MG63 (cell line): ENCODE measurements at regions not wholly inside any gene's neighbourhood (a gene's known extent, or its start where the extent isn't known, plus 50 kb on each side); places are given as distances from the start of the nearest gene placed in this dataset.

Experiments
- DNase-seq: peaks from one replicate; pipeline ENCODE4 v3.0.0-alpha.2; 2020
- H3K27me3 ChIP-seq: fragments of 250-450 bp; sonication (Bioruptor Pico); 2 replicates; pipeline ENCODE4 v1.5.1; 2020; ENCODE audit warnings: mild to moderate bottlenecking, moderate library complexity
- H3K36me3 ChIP-seq: fragments of 250-450 bp; sonication (Bioruptor Pico); 2 replicates; pipeline ENCODE4 v1.5.1; 2020; ENCODE audit warnings: mild to moderate bottlenecking, moderate library complexity
- H3K4me3 ChIP-seq: fragments of 250-450 bp; sonication (Bioruptor Pico); 2 replicates; pipeline ENCODE4 v1.5.1; 2020; ENCODE audit warnings: mild to moderate bottlenecking, moderate library complexity
- H3K9me3 ChIP-seq: fragments of 250-450 bp; sonication (Bioruptor Pico); 2 replicates; pipeline ENCODE4 v1.5.1; 2020; ENCODE audit warnings: mild to moderate bottlenecking, moderate library complexity

DNA sequence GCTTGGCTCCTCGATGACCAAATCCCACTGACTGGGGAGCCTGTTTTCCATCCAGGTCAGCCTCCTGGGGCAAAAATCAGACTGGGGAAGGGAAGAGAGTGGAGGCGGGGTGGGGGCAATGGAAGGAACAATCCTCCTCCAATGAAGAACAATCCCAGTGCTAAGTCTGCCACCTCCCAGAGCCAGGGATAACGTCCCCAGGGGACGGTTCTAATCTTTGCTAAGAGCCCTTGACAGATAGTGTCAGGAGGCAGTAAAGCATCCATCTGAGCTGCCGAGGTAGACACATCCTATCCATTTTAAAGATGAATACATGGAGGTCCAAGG, 298.5 kb upstream of the MSX2 start:
- H3K36me3 ChIP-seq = no peaks in the 10 kb centered on the region
- DNase-seq = no peak
- no peaks in the 10 kb centered on the region for H3K9me3 ChIP-seq
- no peaks in the 10 kb centered on the region for H3K27me3 ChIP-seq
- no peak overlapping the region for H3K4me3 ChIP-seq

DNA sequence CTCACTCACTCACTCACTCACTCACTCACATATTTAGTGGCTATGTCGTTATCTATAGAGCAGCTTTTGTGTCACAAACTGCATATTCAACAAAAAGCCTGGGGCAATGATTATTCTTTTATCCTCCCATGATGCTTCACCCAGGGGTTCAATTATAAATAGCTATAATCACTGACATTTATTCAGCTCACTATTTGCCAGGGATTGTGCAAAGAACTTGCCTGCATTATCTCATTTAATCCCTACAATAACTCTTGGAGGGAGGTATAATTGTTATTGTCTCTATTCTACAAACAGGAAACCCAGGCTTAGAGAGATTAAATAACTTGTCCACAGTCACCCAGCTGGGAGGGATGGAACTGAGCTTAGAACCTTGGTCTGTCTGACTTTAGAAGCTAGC, 298.0 kb upstream of the MSX2 start:
- DNase-seq = no peak
- no peaks in the 10 kb centered on the region for H3K36me3 ChIP-seq
- H3K9me3 ChIP-seq = no peaks in the 10 kb centered on the region
- no peaks in the 10 kb centered on the region for H3K27me3 ChIP-seq
- H3K4me3 ChIP-seq = no peak overlapping the region

DNA sequence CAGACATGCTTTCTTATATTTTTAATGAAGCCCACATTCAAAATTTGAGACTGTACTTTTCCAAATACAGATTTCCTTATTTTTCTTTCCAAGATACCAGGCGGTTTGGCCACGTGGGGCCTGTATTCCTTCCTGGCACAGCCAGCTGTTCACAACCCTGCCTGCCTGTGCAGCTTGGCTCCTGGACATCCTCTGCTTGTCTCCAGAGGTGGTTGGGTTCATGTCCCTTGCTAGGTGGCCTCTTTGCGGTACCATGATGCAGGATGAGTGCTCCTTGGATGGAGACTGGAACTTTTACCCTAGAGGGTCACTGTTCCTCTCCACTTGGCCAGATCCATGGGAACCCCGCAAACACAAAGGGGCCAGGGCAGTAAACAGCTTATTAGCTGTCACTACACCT, 297.5 kb upstream of the MSX2 start:
- Histone ChIP-seq H3K27me3 (no peaks in the 10 kb centered on the region), H3K36me3 (no peaks in the 10 kb centered on the region), H3K4me3 (no peak overlapping the region), H3K9me3 (no peaks in the 10 kb centered on the region)
- no peak for DNase-seq

- H3K27me3 ChIP-seq = no peaks in the 10 kb centered on the region
- H3K4me3 ChIP-seq = no peak overlapping the region
- DNase-seq = no peak
- no peaks in the 10 kb centered on the region for H3K36me3 ChIP-seq
- H3K9me3 ChIP-seq = no peaks in the 10 kb centered on the region
These were observed 297.1 kb upstream of the MSX2 start for GRCh38 chr5:174427304-174427703.

GRCh38 chr5:174428895-174429294, 295.5 kb upstream of the MSX2 start:
- no peak for DNase-seq
- no peaks in the 10 kb centered on the region for H3K27me3 ChIP-seq
- H3K9me3 ChIP-seq = no peaks in the 10 kb centered on the region
- no peak overlapping the region for H3K4me3 ChIP-seq
- no peaks in the 10 kb centered on the region for H3K36me3 ChIP-seq

- Histone ChIP-seq H3K27me3 (no peaks in the 10 kb centered on the region), H3K9me3 (no peaks in the 10 kb centered on the region), H3K36me3 (no peaks in the 10 kb centered on the region), H3K4me3 (no peak overlapping the region)
- DNase-seq = no peak
These were observed 293.4 kb upstream of the MSX2 start for GRCh38 chr5:174430940-174431339.

DNA sequence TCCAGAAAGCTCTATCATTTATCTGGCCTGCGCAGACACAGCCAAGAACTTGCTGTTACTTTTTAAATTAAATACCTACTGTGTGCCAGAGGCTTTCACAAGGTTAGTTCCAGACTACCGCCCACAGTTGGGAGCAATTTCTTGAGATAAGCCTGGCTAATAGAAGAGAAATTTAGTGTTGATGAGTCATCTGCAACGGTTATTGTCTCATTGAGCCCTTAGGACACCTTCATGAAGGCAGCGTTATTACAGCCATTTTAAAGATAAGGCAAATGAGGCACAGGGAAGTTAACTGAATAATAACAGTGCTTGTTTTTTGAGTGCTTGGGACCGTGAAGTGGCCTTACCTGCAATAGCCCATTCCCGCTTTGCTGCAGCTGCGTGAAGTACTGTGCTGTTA, 292.9 kb upstream of the MSX2 start:
- DNase-seq = no peak
- Histone ChIP-seq H3K9me3 (no peaks in the 10 kb centered on the region), H3K4me3 (no peak overlapping the region), H3K27me3 (no peaks in the 10 kb centered on the region), H3K36me3 (no peaks in the 10 kb centered on the region)

DNA sequence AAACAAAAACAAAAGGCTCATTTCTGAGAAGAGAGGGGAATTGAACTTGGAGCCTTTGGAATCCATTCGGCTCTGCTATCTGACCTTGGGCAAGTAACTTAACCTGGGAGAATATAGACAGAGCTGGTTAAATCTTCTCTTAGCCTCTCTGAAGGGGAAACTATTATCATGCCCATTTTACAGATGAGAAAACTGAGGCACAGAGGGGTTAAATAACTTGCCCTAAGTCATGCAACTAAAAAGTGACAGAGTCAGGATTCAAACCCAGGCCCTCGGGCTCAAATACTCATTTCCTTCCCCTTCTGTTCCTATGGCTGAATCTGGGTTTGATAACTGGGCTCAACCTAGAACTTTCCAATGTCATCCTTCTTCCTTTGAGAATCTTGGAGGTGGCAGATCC, 291.3 kb upstream of the MSX2 start:
- no peak for DNase-seq
- no peaks in the 10 kb centered on the region for H3K27me3 ChIP-seq
- H3K4me3 ChIP-seq = no peak overlapping the region
- no peaks in the 10 kb centered on the region for H3K9me3 ChIP-seq
- H3K36me3 ChIP-seq = no peaks in the 10 kb centered on the region

- H3K36me3 ChIP-seq = no peaks in the 10 kb centered on the region
- no peaks in the 10 kb centered on the region for H3K27me3 ChIP-seq
- no peak overlapping the region for H3K4me3 ChIP-seq
- no peaks in the 10 kb centered on the region for H3K9me3 ChIP-seq
- DNase-seq = no peak
These were observed 287.6 kb upstream of the MSX2 start for GRCh38 chr5:174436750-174437149.

GRCh38 chr5:174444479-174445188, 279.7 kb upstream of the MSX2 start:
- DNase-seq = no peak
- Histone ChIP-seq H3K36me3 (no peaks in the 10 kb centered on the region), H3K27me3 (no peaks in the 10 kb centered on the region), H3K9me3 (peaks cover 5% of the 10 kb centered on the region), H3K4me3 (no peak overlapping the region)

DNA sequence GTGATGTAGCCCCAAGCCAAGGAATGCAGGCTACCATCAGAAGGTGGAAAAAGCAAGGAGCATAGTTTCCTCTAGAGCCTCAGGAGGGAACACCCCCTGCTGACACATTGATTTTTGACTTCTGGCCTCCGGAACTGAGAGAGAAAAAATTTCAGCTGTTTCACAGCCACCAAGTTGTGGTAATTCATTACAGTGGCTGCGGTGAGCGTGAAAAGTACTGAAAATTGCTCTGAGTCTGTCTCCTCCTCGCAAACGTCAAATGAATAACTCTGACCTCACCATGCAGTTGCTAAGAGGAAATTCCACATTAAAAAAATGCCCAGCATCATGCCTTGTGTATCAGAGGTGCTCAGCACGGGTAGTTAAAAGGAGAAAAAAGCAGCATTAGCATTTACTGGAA, 277.9 kb upstream of the MSX2 start:
- Histone ChIP-seq H3K4me3 (no peak overlapping the region), H3K36me3 (no peaks in the 10 kb centered on the region), H3K9me3 (peaks cover 15% of the 10 kb centered on the region), H3K27me3 (no peaks in the 10 kb centered on the region)
- no peak for DNase-seq

DNA sequence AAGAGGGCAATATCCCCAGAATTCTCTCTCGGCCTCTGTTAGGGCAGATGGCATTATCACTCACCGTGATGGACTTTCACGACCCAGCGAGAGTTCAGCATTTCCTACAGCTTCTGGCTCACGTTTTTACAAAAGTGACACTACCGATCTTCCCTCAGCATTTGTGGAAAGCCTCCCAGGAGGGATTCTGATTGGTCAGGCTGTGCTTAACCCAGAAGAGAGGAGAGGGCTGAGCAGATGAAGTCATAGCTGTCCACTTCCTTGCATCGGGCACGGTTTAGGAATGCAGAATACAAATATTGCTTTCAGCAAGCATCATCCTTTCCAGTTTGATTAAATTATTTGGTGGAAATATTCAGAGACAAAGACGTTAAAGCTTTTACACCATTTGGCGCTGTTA, 277.4 kb upstream of the MSX2 start:
- Histone ChIP-seq H3K27me3 (no peaks in the 10 kb centered on the region), H3K36me3 (no peaks in the 10 kb centered on the region), H3K4me3 (no peak overlapping the region), H3K9me3 (peaks cover 15% of the 10 kb centered on the region)
- DNase-seq = no peak

DNA sequence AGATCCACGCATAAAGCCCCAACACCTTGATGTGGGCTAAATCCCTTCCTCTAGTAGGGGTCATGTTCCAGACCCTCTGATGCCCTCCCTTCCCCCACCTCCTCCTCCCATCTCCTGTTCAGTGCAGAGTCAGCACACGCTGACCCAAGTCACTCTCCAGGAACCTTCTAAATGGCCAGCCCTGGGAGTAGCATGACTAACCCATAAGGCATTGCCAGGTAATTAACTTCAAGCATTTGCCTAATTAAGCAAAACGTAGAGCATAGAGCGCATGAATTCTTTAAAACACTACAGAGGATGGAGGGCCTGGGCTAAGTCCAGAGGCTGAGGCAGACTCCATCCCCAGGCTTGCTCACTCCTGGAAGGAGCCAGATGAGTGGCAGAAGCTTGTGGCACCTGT, 276.3 kb upstream of the MSX2 start:
- no peak for DNase-seq
- Histone ChIP-seq H3K36me3 (no peaks in the 10 kb centered on the region), H3K27me3 (no peaks in the 10 kb centered on the region), H3K9me3 (peaks cover 10% of the 10 kb centered on the region), H3K4me3 (no peak overlapping the region)

- no peak for DNase-seq
- Histone ChIP-seq H3K9me3 (peaks cover 10% of the 10 kb centered on the region), H3K36me3 (no peaks in the 10 kb centered on the region), H3K27me3 (no peaks in the 10 kb centered on the region), H3K4me3 (no peak overlapping the region)
These were observed 275.7 kb upstream of the MSX2 start for GRCh38 chr5:174448662-174449061.

DNA sequence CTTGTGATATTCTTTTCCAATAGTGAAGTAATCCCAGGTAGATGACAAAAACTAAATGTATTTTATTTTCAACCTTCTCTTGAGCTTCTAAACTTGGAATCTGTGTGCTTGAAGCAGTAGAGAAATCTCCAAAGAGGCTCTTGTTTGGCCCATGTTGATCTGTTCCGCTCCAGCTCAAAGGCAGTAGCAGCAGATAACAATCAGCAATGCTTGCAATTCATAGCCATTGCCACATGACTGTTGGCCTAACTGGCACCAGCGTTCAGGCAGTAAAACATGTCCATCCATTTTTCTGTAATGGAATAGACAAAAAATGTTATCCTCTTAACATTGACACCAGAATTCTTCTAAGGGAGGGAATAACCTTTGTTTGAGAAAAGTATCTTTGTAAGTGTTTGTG, 270.7 kb upstream of the MSX2 start:
- Histone ChIP-seq H3K4me3 (no peak overlapping the region), H3K27me3 (no peaks in the 10 kb centered on the region; the same call in 1 of the 2 replicates), H3K9me3 (peaks cover 10% of the 10 kb centered on the region), H3K36me3 (no peaks in the 10 kb centered on the region)
- DNase-seq = no peak

GRCh38 chr5:174454464-174454863, 269.9 kb upstream of the MSX2 start:
- Histone ChIP-seq H3K36me3 (no peaks in the 10 kb centered on the region), H3K27me3 (no peaks in the 10 kb centered on the region; the same call in 1 of the 2 replicates)
- DNase-seq = no peak

GRCh38 chr5:174454890-174455289, 269.5 kb upstream of the MSX2 start:
- H3K4me3 ChIP-seq = no peak overlapping the region
- H3K27me3 ChIP-seq = no peaks in the 10 kb centered on the region; the same call in 1 of the 2 replicates
- peaks cover 8% of the 10 kb centered on the region for H3K9me3 ChIP-seq
- no peaks in the 10 kb centered on the region for H3K36me3 ChIP-seq
- DNase-seq = no peak

More at GRCh38 chr5:174454464-174454863, 269.9 kb upstream of the MSX2 start:
- Histone ChIP-seq H3K9me3 (peaks cover 10% of the 10 kb centered on the region), H3K4me3 (no peak overlapping the region)

GRCh38 chr5:174455301-174455700, 269.1 kb upstream of the MSX2 start:
- DNase-seq = no peak
- no peaks in the 10 kb centered on the region for H3K36me3 ChIP-seq
- H3K9me3 ChIP-seq = peaks cover 4% of the 10 kb centered on the region
- H3K4me3 ChIP-seq = no peak overlapping the region
- H3K27me3 ChIP-seq = no peaks in the 10 kb centered on the region; the same call in 1 of the 2 replicates
